GM18868 (cell line): ENCODE measurements at regions not wholly inside any gene's neighbourhood (a gene's known extent, or its start where the extent isn't known, plus 50 kb on each side); places are given as distances from the start of the nearest gene placed in this dataset.

Experiments used
- ATAC-seq: cut with Tn5 transposase; IDR thresholded peaks from one replicate; pipeline ENCODE4 v1.9.1; 2021; ENCODE audit warnings: mild to moderate bottlenecking, moderate library complexity; ENCODE audit not compliant: unreplicated experiment

GRCh38 chr1:116262207-116262994 is 110.6 kb upstream of the ATP1A1 start:
- ATAC-seq, result no peak

GRCh38 chr1:116262995-116263385 is 110.1 kb upstream of the ATP1A1 start:
- ATAC-seq, result no peak

GRCh38 chr1:116265931-116266863 is 106.8 kb upstream of the ATP1A1 start:
- no peak for ATAC-seq

GRCh38 chr1:116266864-116267212 is 106.2 kb upstream of the ATP1A1 start:
- no peak for ATAC-seq

GRCh38 chr1:116268211-116268610 is 104.8 kb upstream of the ATP1A1 start:
- no peak for ATAC-seq

- ATAC-seq, result no peak
Observed at GRCh38 chr1:116270316-116271057, 102.6 kb upstream of the ATP1A1 start.

GRCh38 chr1:116273042-116273783 is 99.8 kb upstream of the ATP1A1 start:
- no peak for ATAC-seq

- no peak for ATAC-seq
Observed at GRCh38 chr1:116276532-116276931, 96.5 kb upstream of the ATP1A1 start.

- no peak for ATAC-seq
Observed at GRCh38 chr1:116277840-116278540, 95.1 kb upstream of the ATP1A1 start.

- no peak for ATAC-seq
Observed at GRCh38 chr1:116278541-116278866, 94.5 kb upstream of the ATP1A1 start.

- ATAC-seq, result no peak
Observed at GRCh38 chr1:116279715-116280114, 93.3 kb upstream of the ATP1A1 start.

GRCh38 chr1:116284819-116285390 is 88.1 kb upstream of the ATP1A1 start:
- no peak for ATAC-seq

GRCh38 chr1:116286541-116286971 is 86.5 kb upstream of the ATP1A1 start:
- ATAC-seq, result no peak

GRCh38 chr1:116287341-116288200 is 85.5 kb upstream of the ATP1A1 start:
- no peak for ATAC-seq

- peak; percentile 93 for ATAC-seq
Observed at GRCh38 chr1:116288201-116288598, 84.8 kb upstream of the ATP1A1 start.

- no peak for ATAC-seq
Observed at GRCh38 chr1:116289193-116289592, 83.9 kb upstream of the ATP1A1 start.

- ATAC-seq, result no peak
Observed at GRCh38 chr1:116290085-116290705, 82.8 kb upstream of the ATP1A1 start.

GRCh38 chr1:116291024-116291423 is 82.0 kb upstream of the ATP1A1 start:
- no peak for ATAC-seq
